K562 (cell line): ENCODE measurements at regions not wholly inside any gene's neighbourhood (a gene's known extent, or its start where the extent isn't known, plus 50 kb on each side); places are given as distances from the start of the nearest gene placed in this dataset.

ENCODE experiments used
- ATAC-seq: fragments of 200-7000 bp; cut with Tn5 transposase; 3 replicates; pipeline ENCODE4 v1.9.1; 2020; ENCODE audit warnings: moderate library complexity
- BruUV-seq: library from RNA; stranded (reverse); fragments of 400-500 nt; replicated peaks from 2 replicates; lab custom pipeline; 2021; lab: Mats Ljungman, UMichigan
- CTCF ChIA-PET: fragments of 300-600 bp; formaldehyde crosslinking; extraction: SDS; loops from one replicate; lab custom pipeline; 2021; ENCODE audit warnings: low intra/inter-chr PET ratio; lab: Yijun Ruan, JAX
- POLR2A ChIA-PET: fragments of 300-600, 350-650 bp; sonication (Branson Sonifier 250); formaldehyde crosslinking; extraction: SDS; loops from one replicate; lab custom pipeline; 2021; ENCODE audit warnings: antibody characterized with exemption, inconsistent platforms; lab: Yijun Ruan, JAX
- DNase-seq, 4 experiments: peaks; one replicate each; pipeline versions ENCODE4 v3.0.0 to v3.0.0-alpha.2; 2011 to 2018; ENCODE audit warnings: low spot score in 3 of 4, mixed read lengths in 3 of 4; ENCODE audit errors: extremely low read depth in 1 of 4
- FAIRE-seq: peaks from 2 replicates; lab custom pipeline; 2011; peaks lifted over from hg19 to GRCh38; lab: Jason Lieb, UNC
- H2AFZ ChIP-seq: 2 replicates; pipeline ENCODE4 v1.6.0; 2011; ENCODE audit warnings: low read depth, low read length, control low read depth, inconsistent platforms
- H3K27ac ChIP-seq: fragments of 200-600 bp; 3 replicates; pipeline ENCODE4 v1.8.0; 2011; ENCODE audit warnings: low read depth, mild to moderate bottlenecking, control low read depth, inconsistent platforms, low read length, moderate library complexity, mixed read lengths; ENCODE audit errors: extremely low read depth
- H3K27me3 ChIP-seq, 2 experiments: fragments of 300-600 bp in 1 of 2; 2 replicates in 1 of 2; 3 replicates in 1 of 2; pipeline versions ENCODE4 v1.6.0 to v1.8.0; 2011; ENCODE audit warnings: inconsistent platforms in 2 of 2, low read length in 2 of 2, mild to moderate bottlenecking in 1 of 2, mixed read lengths in 1 of 2, moderate library complexity in 1 of 2; ENCODE audit not compliant: control insufficient read depth in 2 of 2, insufficient read depth in 2 of 2
- H3K36me3 ChIP-seq: fragments of 300-600 bp; 3 replicates; pipeline ENCODE4 v1.8.0; 2011; ENCODE audit warnings: mild to moderate bottlenecking, low read length, inconsistent platforms; ENCODE audit not compliant: control insufficient read depth, insufficient read depth
- H3K4me1 ChIP-seq, 2 experiments: fragments of 200-600 bp in 1 of 2; replicated peaks in 1 of 2; 2 replicates in 1 of 2; 3 replicates in 1 of 2; pipeline versions ENCODE4 v1.5.1 to v1.8.0; 2011; ENCODE audit warnings: inconsistent platforms in 2 of 2, low read length in 2 of 2, mild to moderate bottlenecking in 1 of 2, mixed read lengths in 1 of 2, moderate library complexity in 1 of 2; ENCODE audit not compliant: control insufficient read depth in 2 of 2, insufficient read depth in 2 of 2
- H3K4me2 ChIP-seq: 2 replicates; pipeline ENCODE4 v1.6.1; 2011; ENCODE audit warnings: low read length, control low read depth, inconsistent platforms, mixed read lengths; ENCODE audit not compliant: insufficient read depth
- H3K4me3 ChIP-seq: fragments of 200-600 bp; sonication (generic), shearing (Covaris generic); 2 replicates; pipeline ENCODE4 v1.5.1; 2016; ENCODE audit warnings: control low read depth, inconsistent platforms
- H3K79me2 ChIP-seq: fragments of 200-600 bp; 3 replicates; pipeline ENCODE4 v1.8.0; 2011; ENCODE audit warnings: low read length, inconsistent platforms; ENCODE audit not compliant: control insufficient read depth, insufficient read depth
- H3K9ac ChIP-seq, 2 experiments: 2 replicates each; pipeline versions ENCODE4 v1.6.0 to v1.6.1; 2011; ENCODE audit warnings: low read depth in 2 of 2, low read length in 2 of 2, control low read depth in 1 of 2, inconsistent platforms in 1 of 2, mild to moderate bottlenecking in 1 of 2, mixed read lengths in 1 of 2; ENCODE audit not compliant: insufficient read depth in 1 of 2
- H3K9me1 ChIP-seq: one replicate; pipeline ENCODE4 v1.6.0; 2011; ENCODE audit warnings: inconsistent platforms, mild to moderate bottlenecking, low read length, moderate library complexity; ENCODE audit not compliant: control insufficient read depth, insufficient read depth
- H3K9me3 ChIP-seq: replicated peaks from 2 replicates; pipeline ENCODE4 v1.5.1; 2011; ENCODE audit warnings: low read depth, low read length, inconsistent platforms; ENCODE audit not compliant: control insufficient read depth, insufficient read depth
- H4K20me1 ChIP-seq: replicated peaks from 2 replicates; pipeline ENCODE4 v1.6.1; 2011; ENCODE audit warnings: low read length, inconsistent platforms, mixed read lengths; ENCODE audit not compliant: control insufficient read depth, insufficient read depth
- CTCF ChIP-seq, 3 experiments: IDR thresholded peaks in 2 of 3; conservative IDR thresholded peaks in 1 of 3; 2 replicates each; pipeline ENCODE4 v1.5.1; 2011 to 2012; ENCODE audit warnings: low read length in 3 of 3, mild to moderate bottlenecking in 3 of 3, control low read depth in 2 of 3, improper control_type of control experiment in 1 of 3, inconsistent platforms in 1 of 3, low read depth in 1 of 3, mixed read lengths in 1 of 3, moderate library complexity in 1 of 3; ENCODE audit not compliant: insufficient read depth in 2 of 3
- MTA2 ChIP-seq: fragments of 450-650 bp; IDR thresholded peaks from 2 replicates; pipeline ENCODE4 v1.6.1; 2016; ENCODE audit warnings: low read depth
- TCF7 ChIP-seq: sonication (generic); IDR thresholded peaks from 2 replicates; pipeline ENCODE4 v1.6.1; 2016; ENCODE audit warnings: antibody characterized with exemption, borderline replicate concordance
- ZNF316 ChIP-seq: fragments of 450-650 bp; IDR thresholded peaks from 2 replicates; pipeline ENCODE4 v1.6.1; 2016
- WGBS: fragments of 100-300 bp; shearing (Covaris generic); methylation state at CpG from one replicate; pipeline ENCODE4 v1.1.6; 2016; ENCODE audit warnings: low coverage, mixed read lengths; ENCODE audit not compliant: insufficient coverage; ENCODE audit errors: missing lambda C conversion rate; 5-methylcytosine and 5-hydroxymethylcytosine counted together
- in situ Hi-C: fragments of 300-500 bp; cut with MboI; formaldehyde crosslinking; loops from 4 replicates; pipeline ENCODE4 v1.15.0; 2018; ENCODE audit warnings: inconsistent platforms, mixed read lengths
- intact Hi-C: fragments of 100-400 bp; cut with micrococcal nuclease; formaldehyde crosslinking; loops from 2 replicates; pipeline ENCODE4 v1.14.2; 2022

- 0% methylated on average over 12 of the region's 12 CpGs for WGBS
- FAIRE-seq, result no peak
These were observed 166.3 kb downstream of the BARHL2 start for GRCh38 chr1:90550626-90551406.

More at GRCh38 chr1:90550626-90551406, 166.3 kb downstream of the BARHL2 start:
- in situ Hi-C loops (no loop called here), intact Hi-C loops (no loop called here)
- no peaks in the 10 kb centered on the region for H3K9me3 ChIP-seq
- H3K4me2 ChIP-seq, result no peak overlapping the region
- POLR2A ChIA-PET, result interaction anchor here (0.7 kb wide), 1 partner anchor 24 kb away, joined by 3 read pairs; no protein-coding TSS in a partner anchor
- ATAC-seq, result no peak
- no peaks in the 10 kb centered on the region for H3K79me2 ChIP-seq
- H3K9me1 ChIP-seq, result no peaks in the 10 kb centered on the region
- H3K36me3 ChIP-seq, result no peaks in the 10 kb centered on the region
- H3K27me3 ChIP-seq, result no peaks in the 10 kb centered on the region
- H3K4me1 ChIP-seq, result no peaks in the 10 kb centered on the region
- H2AFZ ChIP-seq, result no peak overlapping the region
- H3K4me3 ChIP-seq, result no peak overlapping the region
- no peaks in the 10 kb centered on the region for H4K20me1 ChIP-seq
- no peak overlapping the region for H3K27ac ChIP-seq
- TF ChIP-seq MTA2, result no peak
- TF ChIP-seq TCF7, result no peak
- TF ChIP-seq CTCF (IDR thresholded peaks at IDR 0.05 in 2 of 3, conservative IDR thresholded peaks at IDR 0.05 in 1 of 3; ENCODE audit: insufficient read depth in 2 of 3, low read depth in 1 of 3, low read length in 3 of 3), result peak in 1 of 3 experiments; percentile 15; a peak in 1 of 6 replicates
- TF ChIP-seq ZNF316, result peak; percentile 19; the same call in 1 of the 2 replicates
- no peak overlapping the region for H3K9ac ChIP-seq
- no TSS peak for BruUV-seq
- CTCF ChIA-PET, result no interaction called here
- no peak for DNase-seq
